ENCODE measurements at regions not wholly inside any gene's neighbourhood (a gene's known extent, or its start where the extent isn't known, plus 50 kb on each side); places are given as distances from the start of the nearest gene placed in this dataset.

GRCh38 chr5:10842823-10843222, 81.8 kb upstream of the DAP start:
- no peak overlapping the region for H3K4me3 ChIP-seq (ENCODE audit: low read depth, low read length)

GRCh38 chr5:10839916-10840599, 79.0 kb upstream of the DAP start:
- H3K9me3 ChIP-seq (ENCODE audit: control insufficient read depth, insufficient read depth, low read depth, low read length): peaks cover 7% of the 10 kb centered on the region; the same call in 1 of the 2 replicates
- H3K9ac ChIP-seq (ENCODE audit: low read length): no peak overlapping the region
- H3K4me3 ChIP-seq (ENCODE audit: low read depth, low read length): no peak overlapping the region
- no peak overlapping the region for H3K27ac ChIP-seq (ENCODE audit: low read depth, low read length)
- H3K27me3 ChIP-seq (ENCODE audit: control insufficient read depth, insufficient read depth, low read length): no peaks in the 10 kb centered on the region
- H3K36me3 ChIP-seq (ENCODE audit: control insufficient read depth, insufficient read depth, low read length): no peaks in the 10 kb centered on the region
- H3K4me1 ChIP-seq (ENCODE audit: control insufficient read depth, insufficient read depth, low read length): no peaks in the 10 kb centered on the region

More at GRCh38 chr5:10842823-10843222, 81.8 kb upstream of the DAP start:
- Histone ChIP-seq H3K4me1 (ENCODE audit: control insufficient read depth, insufficient read depth, low read length) (no peaks in the 10 kb centered on the region), H3K9ac (ENCODE audit: low read length) (no peak overlapping the region), H3K9me3 (ENCODE audit: control insufficient read depth, insufficient read depth, low read depth, low read length) (peaks cover 7% of the 10 kb centered on the region; the same call in 1 of the 2 replicates), H3K27me3 (ENCODE audit: control insufficient read depth, insufficient read depth, low read length) (no peaks in the 10 kb centered on the region), H3K27ac (ENCODE audit: low read depth, low read length) (no peak overlapping the region), H3K36me3 (ENCODE audit: control insufficient read depth, insufficient read depth, low read length) (no peaks in the 10 kb centered on the region)

- no peaks in the 10 kb centered on the region for H3K36me3 ChIP-seq (ENCODE audit: control insufficient read depth, insufficient read depth, low read length)
- H3K4me1 ChIP-seq (ENCODE audit: control insufficient read depth, insufficient read depth, low read length): no peaks in the 10 kb centered on the region
- H3K27ac ChIP-seq (ENCODE audit: low read depth, low read length): no peak overlapping the region
- H3K27me3 ChIP-seq (ENCODE audit: control insufficient read depth, insufficient read depth, low read length): no peaks in the 10 kb centered on the region
- H3K9ac ChIP-seq (ENCODE audit: low read length): no peak overlapping the region
- peaks cover 7% of the 10 kb centered on the region; the same call in 1 of the 2 replicates for H3K9me3 ChIP-seq (ENCODE audit: control insufficient read depth, insufficient read depth, low read depth, low read length)
- no peak overlapping the region for H3K4me3 ChIP-seq (ENCODE audit: low read depth, low read length)
These were observed 78.1 kb upstream of the DAP start for GRCh38 chr5:10839118-10839517.

DNA sequence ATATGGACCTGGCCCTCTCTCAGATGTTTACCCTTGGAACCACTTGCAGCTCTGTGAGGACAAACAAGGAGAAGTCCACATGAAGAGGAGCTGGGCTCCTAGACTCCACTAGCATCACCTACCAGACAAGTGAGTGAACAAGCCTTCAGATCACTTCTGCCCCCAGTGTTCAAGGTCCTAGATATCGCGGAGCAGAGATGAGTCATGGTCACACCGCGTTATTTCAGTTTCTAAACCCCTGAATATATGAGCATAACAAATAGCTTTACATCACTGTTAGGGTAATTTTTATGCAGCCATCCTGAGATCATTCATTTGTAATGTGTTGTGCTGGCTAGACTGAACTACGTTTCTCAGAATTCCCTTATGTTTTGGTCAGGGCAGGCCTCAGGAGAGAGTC, 77.0 kb upstream of the DAP start:
- no peak overlapping the region for H3K4me3 ChIP-seq (ENCODE audit: low read depth, low read length)
- no peaks in the 10 kb centered on the region for H3K36me3 ChIP-seq (ENCODE audit: control insufficient read depth, insufficient read depth, low read length)
- H3K27me3 ChIP-seq (ENCODE audit: control insufficient read depth, insufficient read depth, low read length): no peaks in the 10 kb centered on the region
- no peak overlapping the region for H3K9ac ChIP-seq (ENCODE audit: low read length)
- H3K27ac ChIP-seq (ENCODE audit: low read depth, low read length): no peak overlapping the region
- no peaks in the 10 kb centered on the region for H3K4me1 ChIP-seq (ENCODE audit: control insufficient read depth, insufficient read depth, low read length)
- H3K9me3 ChIP-seq (ENCODE audit: control insufficient read depth, insufficient read depth, low read depth, low read length): no peaks in the 10 kb centered on the region

- no peak overlapping the region for H3K9ac ChIP-seq (ENCODE audit: low read length)
- no peak overlapping the region for H3K4me3 ChIP-seq (ENCODE audit: low read depth, low read length)
- H3K9me3 ChIP-seq (ENCODE audit: control insufficient read depth, insufficient read depth, low read depth, low read length): no peaks in the 10 kb centered on the region
- H3K27me3 ChIP-seq (ENCODE audit: control insufficient read depth, insufficient read depth, low read length): no peaks in the 10 kb centered on the region
- H3K36me3 ChIP-seq (ENCODE audit: control insufficient read depth, insufficient read depth, low read length): no peaks in the 10 kb centered on the region
- H3K4me1 ChIP-seq (ENCODE audit: control insufficient read depth, insufficient read depth, low read length): no peaks in the 10 kb centered on the region
- no peak overlapping the region for H3K27ac ChIP-seq (ENCODE audit: low read depth, low read length)
These were observed 76.0 kb upstream of the DAP start for GRCh38 chr5:10836986-10837385.

DNA sequence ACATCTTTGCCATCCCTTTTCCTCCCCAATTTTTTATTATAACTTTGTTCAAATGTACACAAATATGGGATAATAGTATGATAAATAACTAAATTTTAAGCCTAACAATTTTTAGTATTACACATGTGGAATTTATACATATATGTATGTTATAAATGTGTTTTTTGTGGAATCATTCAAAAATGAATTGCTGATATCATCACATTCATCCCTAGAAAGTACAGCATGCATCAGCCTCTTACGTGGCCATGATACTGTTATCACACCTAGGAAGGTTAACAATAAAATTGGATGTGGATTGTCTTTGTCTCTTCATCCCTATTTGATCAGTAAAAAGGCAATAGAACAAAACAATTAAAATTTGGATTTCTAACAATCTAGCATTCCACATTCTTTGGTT, 73.7 kb upstream of the DAP start:
- Histone ChIP-seq H3K9ac (ENCODE audit: low read length) (no peak overlapping the region), H3K4me3 (ENCODE audit: low read depth, low read length) (no peak overlapping the region), H3K9me3 (ENCODE audit: control insufficient read depth, insufficient read depth, low read depth, low read length) (no peaks in the 10 kb centered on the region), H3K4me1 (ENCODE audit: control insufficient read depth, insufficient read depth, low read length) (no peaks in the 10 kb centered on the region), H3K27me3 (ENCODE audit: control insufficient read depth, insufficient read depth, low read length) (no peaks in the 10 kb centered on the region), H3K36me3 (ENCODE audit: control insufficient read depth, insufficient read depth, low read length) (no peaks in the 10 kb centered on the region), H3K27ac (ENCODE audit: low read depth, low read length) (no peak overlapping the region)

DNA sequence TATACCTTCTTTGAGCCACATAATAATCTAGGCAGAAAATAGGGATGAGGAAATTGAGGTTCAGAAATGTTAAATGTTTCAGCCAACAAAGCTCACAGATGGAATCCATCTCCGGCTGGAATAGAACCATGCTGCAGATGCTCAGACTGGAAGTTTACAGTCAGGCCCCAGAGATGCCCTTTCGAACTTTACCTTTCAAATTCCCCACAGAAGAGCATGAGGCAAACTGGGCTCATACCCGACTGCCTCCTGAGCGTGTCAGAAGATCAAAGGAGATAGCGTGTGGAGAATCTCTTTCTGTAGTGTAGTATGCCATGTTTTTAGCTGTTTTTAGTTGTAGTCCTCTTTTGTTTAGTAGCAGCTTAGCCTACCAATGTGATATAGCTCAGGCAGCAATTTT, 72.0 kb upstream of the DAP start:
- no peaks in the 10 kb centered on the region for H3K9me3 ChIP-seq (ENCODE audit: control insufficient read depth, insufficient read depth, low read depth, low read length)

GRCh38 chr5:10832421-10832820, 71.4 kb upstream of the DAP start:
- no peaks in the 10 kb centered on the region for H3K36me3 ChIP-seq (ENCODE audit: control insufficient read depth, insufficient read depth, low read length)
- no peaks in the 10 kb centered on the region for H3K27me3 ChIP-seq (ENCODE audit: control insufficient read depth, insufficient read depth, low read length)
- no peak overlapping the region for H3K4me3 ChIP-seq (ENCODE audit: low read depth, low read length)
- no peaks in the 10 kb centered on the region for H3K4me1 ChIP-seq (ENCODE audit: control insufficient read depth, insufficient read depth, low read length)
- no peak overlapping the region for H3K9ac ChIP-seq (ENCODE audit: low read length)
- no peaks in the 10 kb centered on the region for H3K9me3 ChIP-seq (ENCODE audit: control insufficient read depth, insufficient read depth, low read depth, low read length)
- no peak overlapping the region for H3K27ac ChIP-seq (ENCODE audit: low read depth, low read length)

More for the DNA sequence above, 72.0 kb upstream of the DAP start:
- H3K27ac ChIP-seq (ENCODE audit: low read depth, low read length): no peak overlapping the region
- no peak overlapping the region for H3K9ac ChIP-seq (ENCODE audit: low read length)
- H3K4me1 ChIP-seq (ENCODE audit: control insufficient read depth, insufficient read depth, low read length): no peaks in the 10 kb centered on the region
- no peaks in the 10 kb centered on the region for H3K36me3 ChIP-seq (ENCODE audit: control insufficient read depth, insufficient read depth, low read length)
- no peaks in the 10 kb centered on the region for H3K27me3 ChIP-seq (ENCODE audit: control insufficient read depth, insufficient read depth, low read length)
- no peak overlapping the region for H3K4me3 ChIP-seq (ENCODE audit: low read depth, low read length)

- H3K27ac ChIP-seq (ENCODE audit: low read depth, low read length): no peak overlapping the region
- no peaks in the 10 kb centered on the region for H3K36me3 ChIP-seq (ENCODE audit: control insufficient read depth, insufficient read depth, low read length)
- no peaks in the 10 kb centered on the region for H3K27me3 ChIP-seq (ENCODE audit: control insufficient read depth, insufficient read depth, low read length)
- no peak overlapping the region for H3K9ac ChIP-seq (ENCODE audit: low read length)
- H3K9me3 ChIP-seq (ENCODE audit: control insufficient read depth, insufficient read depth, low read depth, low read length): no peaks in the 10 kb centered on the region
- H3K4me3 ChIP-seq (ENCODE audit: low read depth, low read length): no peak overlapping the region
- H3K4me1 ChIP-seq (ENCODE audit: control insufficient read depth, insufficient read depth, low read length): no peaks in the 10 kb centered on the region
These were observed 70.4 kb upstream of the DAP start for GRCh38 chr5:10831419-10831818.

DNA sequence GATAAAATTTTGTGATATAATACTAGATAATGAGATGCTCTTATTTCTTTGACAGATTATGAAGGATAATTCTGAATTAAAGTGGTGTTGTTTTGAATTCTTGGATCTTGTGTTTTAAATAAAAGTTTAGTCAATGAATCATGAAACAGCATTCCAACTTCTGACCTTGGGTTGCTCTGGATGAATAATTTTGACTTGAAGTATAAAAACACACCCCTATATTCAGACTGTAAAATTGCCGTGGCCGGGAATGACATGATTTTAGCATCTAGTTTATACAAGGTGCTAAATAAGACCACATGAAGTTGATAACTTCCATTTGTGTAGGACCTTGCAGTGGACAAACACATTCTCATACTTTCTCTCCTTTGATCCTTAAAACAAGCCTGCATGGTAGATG, 67.2 kb upstream of the DAP start:
- no peak overlapping the region for H3K9ac ChIP-seq (ENCODE audit: low read length)
- no peak overlapping the region for H3K4me3 ChIP-seq (ENCODE audit: low read depth, low read length)
- H3K36me3 ChIP-seq (ENCODE audit: control insufficient read depth, insufficient read depth, low read length): no peaks in the 10 kb centered on the region
- no peaks in the 10 kb centered on the region for H3K27me3 ChIP-seq (ENCODE audit: control insufficient read depth, insufficient read depth, low read length)
- H3K9me3 ChIP-seq (ENCODE audit: control insufficient read depth, insufficient read depth, low read depth, low read length): no peaks in the 10 kb centered on the region
- no peaks in the 10 kb centered on the region for H3K4me1 ChIP-seq (ENCODE audit: control insufficient read depth, insufficient read depth, low read length)
- no peak overlapping the region for H3K27ac ChIP-seq (ENCODE audit: low read depth, low read length)

- no peak overlapping the region for H3K9ac ChIP-seq (ENCODE audit: low read length)
- H3K27ac ChIP-seq (ENCODE audit: low read depth, low read length): no peak overlapping the region
- no peaks in the 10 kb centered on the region for H3K27me3 ChIP-seq (ENCODE audit: control insufficient read depth, insufficient read depth, low read length)
- H3K36me3 ChIP-seq (ENCODE audit: control insufficient read depth, insufficient read depth, low read length): no peaks in the 10 kb centered on the region
- no peak overlapping the region for H3K4me3 ChIP-seq (ENCODE audit: low read depth, low read length)
- no peaks in the 10 kb centered on the region for H3K9me3 ChIP-seq (ENCODE audit: control insufficient read depth, insufficient read depth, low read depth, low read length)
- H3K4me1 ChIP-seq (ENCODE audit: control insufficient read depth, insufficient read depth, low read length): no peaks in the 10 kb centered on the region
These were observed 66.5 kb upstream of the DAP start for GRCh38 chr5:10827571-10827970.
